ENCODE measurements at regions not wholly inside any gene's neighbourhood (a gene's known extent, or its start where the extent isn't known, plus 50 kb on each side); places are given as distances from the start of the nearest gene placed in this dataset.
A peak's percentile ranks its signal among the peaks of the same experiment; 100 is the strongest.

DNA sequence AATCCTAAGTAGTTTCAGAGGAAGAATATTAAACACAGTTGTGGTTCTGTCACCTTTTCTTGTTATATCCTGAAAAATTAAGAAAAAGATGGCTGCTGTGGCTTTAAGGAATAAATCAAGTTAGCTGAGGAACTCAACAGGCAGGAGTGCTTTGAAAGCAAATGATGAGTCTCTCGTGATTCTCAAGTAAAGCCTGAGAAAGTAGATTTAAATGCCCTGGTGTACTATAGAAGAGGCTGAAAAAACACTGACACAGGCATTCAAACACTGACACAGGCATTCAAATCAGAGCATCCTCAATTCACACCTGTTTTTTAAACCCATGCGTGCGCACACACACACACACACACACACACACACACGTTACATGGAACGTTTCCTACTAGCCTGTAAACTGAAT, 218.6 kb downstream of the OGFRL1 start:
- Mint-ChIP-seq H3K27ac (no peak overlapping the region), H3K4me3 (no peak overlapping the region), H3K9me3 (peaks cover 0 to 6% of the 10 kb centered on the region in 2 donors), H3K27me3 (no peaks in the 10 kb centered on the region), H3K4me1 (no peaks in the 10 kb centered on the region)
- no peak for DNase-seq
- no peak for ATAC-seq

DNA sequence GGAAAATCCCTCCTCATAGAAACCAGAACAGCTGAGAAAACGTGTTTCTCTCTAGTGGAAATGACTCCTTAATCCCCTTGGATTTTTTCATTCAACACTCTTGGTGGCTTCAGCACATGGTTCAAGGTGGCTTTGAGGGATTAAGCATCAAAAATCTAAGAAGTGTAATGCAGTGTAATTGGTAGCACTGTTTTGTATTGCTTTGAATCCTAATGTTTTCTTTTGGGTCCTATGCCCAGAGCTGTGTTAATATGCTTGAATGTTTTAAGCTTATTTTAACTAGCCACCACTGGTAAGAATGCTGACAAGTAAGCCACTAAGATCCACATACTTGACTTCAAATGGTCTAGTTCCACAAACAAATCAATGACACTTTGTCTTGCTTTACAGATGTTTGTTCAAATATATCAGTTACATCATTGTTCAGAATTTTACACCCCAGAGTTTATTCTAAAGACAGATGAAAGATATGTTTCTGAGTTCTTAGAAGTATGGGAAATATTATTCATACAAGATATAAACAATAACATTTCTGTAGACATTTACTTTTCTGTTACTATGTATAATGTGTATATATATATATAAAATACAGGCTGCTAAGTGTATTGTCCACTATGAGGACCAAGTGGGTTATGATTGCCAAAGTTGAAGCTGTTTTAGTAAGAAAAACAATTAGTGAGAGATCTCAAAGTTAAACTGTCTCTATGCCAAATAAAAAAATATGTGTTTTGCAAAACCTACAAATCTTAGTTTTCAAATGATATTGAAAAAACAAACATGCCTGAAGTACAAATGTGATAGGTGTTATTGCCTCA, 220.8 kb downstream of the OGFRL1 start:
- Mint-ChIP-seq H3K9me3 (peaks cover 0 to 6% of the 10 kb centered on the region in 2 donors), H3K27me3 (no peaks in the 10 kb centered on the region), H3K4me3 (no peak overlapping the region), H3K4me1 (no peaks in the 10 kb centered on the region), H3K27ac (no peak overlapping the region)
- DNase-seq, result no peak
- ATAC-seq, result no peak

DNA sequence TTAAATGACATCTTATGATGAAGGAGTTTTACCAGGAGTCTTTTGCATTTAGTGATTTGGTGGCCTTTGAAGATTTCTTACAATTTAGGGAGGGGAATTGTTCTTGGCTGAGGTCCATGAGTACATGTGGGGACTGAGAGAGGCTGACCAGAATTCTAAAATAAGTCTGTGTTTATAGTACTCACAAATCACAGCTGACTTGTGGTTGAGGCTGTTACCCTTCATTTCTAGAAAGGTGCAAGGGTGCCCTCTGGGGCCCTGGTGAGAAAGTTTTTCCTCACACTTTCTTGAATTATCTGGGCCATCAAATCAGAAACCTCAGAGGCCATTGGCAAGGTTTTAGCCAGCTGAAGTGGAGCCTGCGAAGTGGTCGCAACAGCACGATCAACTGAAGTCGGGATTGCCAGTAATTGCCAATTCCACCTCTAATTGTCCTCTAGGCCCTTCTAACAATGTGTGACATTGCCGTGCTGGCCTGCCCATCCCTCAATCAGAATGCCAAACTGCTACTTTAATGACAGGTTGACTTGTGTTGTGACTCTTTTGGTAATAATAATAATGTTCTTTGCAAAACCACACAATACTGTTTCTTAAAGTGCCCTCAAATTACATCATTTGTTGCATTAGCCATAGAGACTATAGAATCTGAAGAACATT, 221.6 kb downstream of the OGFRL1 start:
- Mint-ChIP-seq H3K9me3 (peaks cover 0 to under 1% of the 10 kb centered on the region in 2 donors), H3K4me1 (no peaks in the 10 kb centered on the region), H3K27ac (no peak overlapping the region), H3K4me3 (no peak overlapping the region), H3K27me3 (no peaks in the 10 kb centered on the region)
- ATAC-seq, result no peak
- DNase-seq, result no peak

DNA sequence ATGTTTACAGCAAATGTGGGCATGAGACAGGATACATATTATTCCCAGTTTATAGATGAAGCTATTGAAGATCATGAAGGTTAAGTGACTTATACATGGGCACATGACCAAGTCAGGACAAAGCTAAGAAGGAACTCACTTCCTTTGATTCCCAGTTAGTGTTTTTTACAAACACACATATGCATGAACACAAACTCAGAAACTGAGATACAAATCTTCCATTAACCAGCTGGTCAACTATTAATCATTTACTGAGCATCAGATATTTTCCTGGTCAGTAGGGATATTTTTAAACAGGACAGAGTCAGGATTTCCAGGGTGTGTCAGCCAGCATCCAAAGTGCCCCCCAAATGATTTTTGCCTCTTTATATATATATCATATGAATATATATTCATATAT, 222.2 kb downstream of the OGFRL1 start:
- H3K27ac Mint-ChIP-seq, result no peak overlapping the region
- H3K4me3 Mint-ChIP-seq, result no peak overlapping the region
- H3K9me3 Mint-ChIP-seq, result no peaks in the 10 kb centered on the region
- ATAC-seq (no peak), DNase-seq (no peak)
- no peaks in the 10 kb centered on the region for H3K4me1 Mint-ChIP-seq
- no peaks in the 10 kb centered on the region for H3K27me3 Mint-ChIP-seq

DNA sequence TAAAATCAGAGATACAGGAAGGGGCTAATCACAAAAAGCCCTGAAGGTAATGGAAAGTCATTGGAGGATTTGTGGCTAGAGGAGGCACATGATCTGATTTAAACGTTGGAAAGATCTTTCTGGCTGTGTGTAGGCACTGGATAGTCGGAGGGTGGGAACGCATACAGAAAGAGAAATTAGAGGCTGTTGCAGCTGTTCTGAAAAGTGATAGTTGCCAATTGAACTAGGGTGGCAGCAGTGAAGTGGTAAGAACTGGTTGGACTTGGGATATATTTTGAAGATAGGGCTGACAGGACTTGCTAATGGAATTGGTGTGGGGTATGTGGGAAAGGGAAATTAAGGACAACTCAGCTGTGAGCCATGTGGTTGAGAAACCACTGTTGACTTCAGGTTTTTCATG, 223.6 kb downstream of the OGFRL1 start:
- ATAC-seq, result no peak
- no peaks in the 10 kb centered on the region for H3K4me1 Mint-ChIP-seq
- H3K4me3 Mint-ChIP-seq, result no peak overlapping the region
- H3K27ac Mint-ChIP-seq, result no peak overlapping the region
- no peaks in the 10 kb centered on the region for H3K9me3 Mint-ChIP-seq
- DNase-seq, result no peak
- H3K27me3 Mint-ChIP-seq, result no peaks in the 10 kb centered on the region

DNA sequence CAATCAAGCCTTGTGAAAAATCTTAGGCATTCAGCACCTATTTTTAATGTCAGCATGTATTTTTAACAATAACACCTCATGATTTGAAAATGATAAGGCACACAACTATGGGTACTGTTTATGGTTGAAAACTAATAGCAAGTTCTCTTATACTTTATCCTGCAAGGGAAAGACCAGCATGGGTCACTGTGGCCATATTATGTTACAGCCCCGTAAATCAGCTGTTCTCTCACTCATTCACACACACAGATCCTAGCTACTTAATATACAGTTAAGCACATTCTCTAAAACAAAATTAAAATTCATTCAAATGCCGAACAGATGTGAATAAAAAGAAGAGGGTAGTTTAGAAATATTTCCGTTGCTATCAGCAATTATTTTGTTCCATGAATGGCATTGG, 224.4 kb downstream of the OGFRL1 start:
- H3K4me3 Mint-ChIP-seq, result no peak overlapping the region
- ATAC-seq (no peak), DNase-seq (no peak)
- no peaks in the 10 kb centered on the region for H3K9me3 Mint-ChIP-seq
- no peak overlapping the region for H3K27ac Mint-ChIP-seq
- H3K27me3 Mint-ChIP-seq, result no peaks in the 10 kb centered on the region
- H3K4me1 Mint-ChIP-seq, result no peaks in the 10 kb centered on the region

DNA sequence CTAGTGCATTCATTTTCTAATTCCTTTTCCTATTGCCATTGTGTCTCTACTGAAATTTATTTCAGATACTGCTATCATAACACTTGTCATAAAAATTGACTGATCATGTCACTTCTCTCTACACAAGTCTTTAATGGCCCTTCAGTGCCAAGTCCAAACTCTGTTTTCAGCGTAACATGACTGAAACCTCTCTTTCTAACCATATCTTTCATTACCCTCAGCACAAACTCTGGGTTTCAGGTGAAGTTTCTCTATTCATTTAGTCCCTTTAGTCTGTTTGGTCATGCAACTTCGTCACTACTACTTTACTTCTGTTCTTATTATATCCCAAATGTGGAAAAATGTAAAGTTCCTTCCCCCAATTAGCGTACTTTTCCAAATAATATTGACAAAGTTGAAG, 234.9 kb downstream of the OGFRL1 start:
- Mint-ChIP-seq H3K27me3 (no peaks in the 10 kb centered on the region), H3K4me3 (no peak overlapping the region), H3K4me1 (no peaks in the 10 kb centered on the region), H3K27ac (no peak overlapping the region), H3K9me3 (no peaks in the 10 kb centered on the region)
- ATAC-seq, result no peak
- no peak for DNase-seq

DNA sequence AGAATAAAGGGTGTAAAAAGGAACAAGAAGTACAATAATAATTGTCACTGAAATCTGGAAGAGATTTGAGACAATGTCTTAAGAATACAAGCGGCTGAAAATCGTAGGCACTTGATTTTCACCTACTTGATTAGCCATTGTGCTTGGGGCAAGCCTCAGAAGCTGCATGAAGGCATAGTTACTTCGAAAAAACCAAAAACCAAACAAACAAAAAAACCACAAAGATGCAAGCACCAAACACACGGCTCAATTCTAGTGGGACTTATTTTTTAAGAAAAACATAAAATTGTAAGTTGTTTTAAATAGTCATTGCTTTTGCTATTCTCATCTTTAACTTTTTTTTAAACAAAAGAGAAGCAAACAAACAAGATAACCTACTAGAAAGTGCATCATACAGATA, 235.6 kb downstream of the OGFRL1 start:
- no peak overlapping the region for H3K27ac Mint-ChIP-seq
- no peak overlapping the region for H3K4me3 Mint-ChIP-seq
- H3K4me1 Mint-ChIP-seq, result no peaks in the 10 kb centered on the region
- no peak for ATAC-seq
- no peaks in the 10 kb centered on the region for H3K27me3 Mint-ChIP-seq
- DNase-seq, result no peak
- H3K9me3 Mint-ChIP-seq, result no peaks in the 10 kb centered on the region

DNA sequence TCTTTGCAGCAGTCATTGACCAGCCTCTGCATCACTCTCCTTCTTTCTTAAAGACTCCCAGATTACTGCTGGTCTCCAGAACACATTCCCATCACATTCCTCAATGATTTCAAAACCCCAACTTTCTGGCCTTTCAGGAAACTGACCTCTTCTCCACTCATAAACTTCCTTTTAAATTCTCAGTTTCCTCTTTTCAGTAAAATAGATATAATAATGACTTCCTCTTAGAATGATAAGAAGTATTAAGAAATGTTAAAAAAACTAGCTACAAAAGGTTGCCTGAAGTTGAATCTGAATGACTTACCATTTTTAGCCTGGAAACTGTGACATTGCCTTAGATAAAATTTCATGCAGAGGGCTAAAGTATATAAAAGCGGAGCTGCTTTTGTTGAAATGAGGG, 239.3 kb downstream of the OGFRL1 start:
- ATAC-seq, result no peak
- Mint-ChIP-seq H3K9me3 (no peaks in the 10 kb centered on the region), H3K4me3 (no peak overlapping the region), H3K4me1 (no peaks in the 10 kb centered on the region), H3K27me3 (peaks cover 6% of the 10 kb centered on the region), H3K27ac (peak overlapping the region in 1 of 2 donors; percentile 1)
- no peak for DNase-seq

DNA sequence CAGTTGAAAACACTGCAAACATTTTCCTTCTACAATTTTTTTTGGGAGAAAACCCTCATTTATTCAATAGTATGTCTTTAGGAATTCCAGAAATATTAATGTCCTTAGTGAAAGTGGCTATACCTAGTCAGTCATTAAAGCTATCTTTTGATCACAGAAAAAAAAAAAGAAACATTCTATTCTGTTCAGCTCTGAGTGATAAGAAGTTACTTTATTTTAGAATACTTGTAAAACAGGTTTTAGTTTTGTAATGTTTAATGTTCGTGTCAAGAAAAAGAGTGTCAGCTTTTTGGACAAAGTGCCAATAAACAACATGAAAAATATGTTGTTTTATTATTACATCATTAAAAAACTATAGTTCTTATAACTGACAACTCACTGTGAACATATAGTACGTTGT, 240.4 kb downstream of the OGFRL1 start:
- no peaks in the 10 kb centered on the region for H3K9me3 Mint-ChIP-seq
- DNase-seq (no peak), ATAC-seq (no peak)
- H3K27ac Mint-ChIP-seq, result no peak overlapping the region
- H3K27me3 Mint-ChIP-seq, result peaks cover 6% of the 10 kb centered on the region
- no peaks in the 10 kb centered on the region for H3K4me1 Mint-ChIP-seq
- H3K4me3 Mint-ChIP-seq, result no peak overlapping the region

DNA sequence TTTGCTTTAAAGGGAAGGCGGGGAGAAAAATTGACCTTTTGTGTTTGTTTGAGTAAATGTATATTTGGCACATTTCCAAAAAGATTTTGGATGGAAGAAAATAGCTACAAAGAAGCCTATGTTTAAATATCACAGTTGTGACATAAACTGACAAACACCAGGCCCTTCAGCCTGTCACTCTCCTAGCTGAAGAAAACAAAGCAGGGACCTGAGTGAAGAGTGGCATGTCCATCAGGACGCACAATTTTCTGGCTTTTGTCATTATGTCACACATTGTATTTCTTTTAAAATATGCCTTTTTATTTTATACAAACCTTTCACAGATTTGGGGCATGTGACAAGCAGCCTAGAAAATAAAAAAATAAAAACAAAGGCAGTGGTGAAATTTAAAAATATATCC, 241.2 kb downstream of the OGFRL1 start:
- H3K27ac Mint-ChIP-seq, result no peak overlapping the region

DNA sequence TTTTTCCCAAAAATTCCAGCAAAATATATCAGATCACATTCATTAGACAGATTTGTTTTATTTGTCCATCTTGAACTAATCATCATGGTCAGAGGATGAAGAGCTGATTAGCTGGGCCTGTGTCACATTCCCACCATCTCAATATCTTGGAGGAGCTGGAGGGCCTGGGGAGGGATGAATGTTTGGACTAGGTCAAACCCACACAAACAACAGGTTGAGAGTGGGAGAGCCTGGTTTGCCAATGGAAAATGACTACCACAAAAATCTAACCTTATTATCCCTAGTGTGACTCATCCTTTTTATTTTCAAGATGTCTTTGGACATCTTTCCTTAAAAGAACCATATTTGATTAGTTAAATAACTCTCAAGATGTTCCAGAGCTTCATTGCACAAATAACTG, 242.4 kb downstream of the OGFRL1 start:
- Mint-ChIP-seq H3K9me3 (no peaks in the 10 kb centered on the region), H3K4me3 (no peak overlapping the region)
- ATAC-seq, result no peak

More for the DNA sequence above, 241.2 kb downstream of the OGFRL1 start:
- peaks cover 8% of the 10 kb centered on the region for H3K27me3 Mint-ChIP-seq
- ATAC-seq, result no peak
- H3K4me3 Mint-ChIP-seq, result no peak overlapping the region
- DNase-seq, result no peak
- no peaks in the 10 kb centered on the region for H3K4me1 Mint-ChIP-seq
- H3K9me3 Mint-ChIP-seq, result no peaks in the 10 kb centered on the region

DNA sequence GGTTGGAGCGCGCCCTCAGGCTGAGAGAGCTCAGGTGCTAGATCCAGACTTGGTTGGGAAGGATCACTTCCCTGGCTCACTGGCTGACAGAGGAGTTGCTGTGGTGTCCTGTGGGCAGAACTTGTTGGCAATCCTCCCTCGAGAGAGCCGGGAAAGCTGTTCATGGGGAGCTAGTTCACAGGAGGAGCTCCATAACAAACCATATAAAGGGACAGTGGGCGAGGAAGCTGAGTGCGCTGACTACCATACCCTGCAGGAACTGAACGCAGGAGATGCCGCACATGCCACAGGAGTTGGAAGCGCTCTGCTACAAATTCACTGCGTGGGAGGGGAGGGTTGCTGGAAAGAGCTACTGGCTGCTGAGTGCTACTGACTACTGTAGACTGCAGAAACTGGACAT, 243.2 kb downstream of the OGFRL1 start:
- DNase-seq (no peak), ATAC-seq (no peak)
- Mint-ChIP-seq H3K27ac (no peak overlapping the region), H3K27me3 (peaks cover 15% of the 10 kb centered on the region), H3K4me1 (no peaks in the 10 kb centered on the region), H3K4me3 (no peak overlapping the region), H3K9me3 (no peaks in the 10 kb centered on the region)

More for the DNA sequence above, 242.4 kb downstream of the OGFRL1 start:
- H3K4me1 Mint-ChIP-seq, result no peaks in the 10 kb centered on the region
- H3K27ac Mint-ChIP-seq, result no peak overlapping the region
- peaks cover 15% of the 10 kb centered on the region for H3K27me3 Mint-ChIP-seq
- no peak for DNase-seq

DNA sequence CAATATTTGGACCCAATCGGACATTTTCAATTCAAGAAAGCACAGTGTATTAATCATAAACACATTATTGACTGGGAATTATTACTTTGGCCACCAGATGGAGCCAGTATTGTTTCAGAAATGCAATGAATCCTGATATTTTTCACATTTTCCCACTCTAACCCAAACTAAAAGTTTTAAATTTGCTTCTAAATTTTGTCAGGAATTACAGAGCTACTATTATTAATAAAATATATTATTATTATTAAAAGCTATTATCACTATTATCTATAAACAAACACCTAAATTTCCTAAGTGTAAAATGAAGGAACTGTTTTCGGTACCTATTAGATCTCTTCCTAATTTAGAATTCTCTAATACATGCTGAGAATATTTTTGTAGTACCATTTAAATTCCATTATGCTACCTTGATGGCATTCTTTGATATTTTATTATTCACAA, 245.3 kb downstream of the OGFRL1 start:
- ATAC-seq (no peak), DNase-seq (no peak)
- no peak overlapping the region for H3K27ac Mint-ChIP-seq
- H3K9me3 Mint-ChIP-seq, result no peaks in the 10 kb centered on the region
- no peaks in the 10 kb centered on the region for H3K4me1 Mint-ChIP-seq
- no peak overlapping the region for H3K4me3 Mint-ChIP-seq
- peaks cover 15% of the 10 kb centered on the region for H3K27me3 Mint-ChIP-seq

DNA sequence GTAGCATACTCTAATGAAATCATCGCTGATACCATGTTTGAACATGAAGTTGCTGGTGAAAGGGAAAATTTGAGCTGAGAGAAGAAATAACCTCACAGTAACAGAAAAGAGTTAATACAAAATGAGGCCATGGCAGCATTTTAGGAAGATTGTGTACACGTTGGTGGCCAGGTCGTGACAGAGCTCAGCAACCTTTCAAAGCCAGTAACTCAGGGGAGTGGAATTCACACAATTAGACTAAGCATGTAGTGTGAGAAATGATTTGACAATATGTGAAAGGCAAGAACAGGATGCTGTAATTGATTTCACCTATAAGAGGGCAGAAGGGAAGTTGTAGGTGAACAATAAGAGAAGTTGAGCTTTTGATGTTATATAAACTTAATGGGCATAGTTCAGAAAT, 246.3 kb downstream of the OGFRL1 start:
- Mint-ChIP-seq H3K4me3 (no peak overlapping the region), H3K9me3 (no peaks in the 10 kb centered on the region), H3K4me1 (no peaks in the 10 kb centered on the region), H3K27ac (no peak overlapping the region), H3K27me3 (peaks cover 15% of the 10 kb centered on the region)
- no peak for ATAC-seq
- no peak for DNase-seq

DNA sequence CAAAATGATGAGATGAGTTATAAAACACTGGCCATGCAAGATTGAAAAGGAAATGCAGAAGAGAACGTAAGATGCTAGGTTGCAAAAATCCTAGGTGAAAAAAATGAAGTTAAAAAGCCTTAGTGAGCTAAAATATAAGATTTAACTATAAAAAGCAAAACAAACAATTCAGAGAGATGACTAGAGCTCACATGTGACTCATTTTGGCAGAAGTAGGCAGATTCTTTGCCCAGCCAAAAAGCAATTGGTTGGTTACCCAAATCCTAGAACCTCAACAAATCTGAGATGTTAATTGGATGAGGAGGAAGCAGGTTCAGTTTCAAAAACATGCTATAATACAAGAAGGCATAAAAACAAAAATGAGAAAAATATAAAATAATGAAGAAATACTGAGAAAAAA, 249.1 kb downstream of the OGFRL1 start:
- Mint-ChIP-seq H3K4me3 (no peak overlapping the region), H3K27me3 (peaks cover 9% of the 10 kb centered on the region), H3K9me3 (no peaks in the 10 kb centered on the region), H3K4me1 (no peaks in the 10 kb centered on the region), H3K27ac (no peak overlapping the region)
- no peak for DNase-seq
- ATAC-seq, result no peak
